H1 (cell line): ENCODE measurements at regions not wholly inside any gene's neighbourhood (a gene's known extent, or its start where the extent isn't known, plus 50 kb on each side); places are given as distances from the start of the nearest gene placed in this dataset.

Experiments
- CTCF ChIA-PET: fragments of 300-600 bp; sonication (Branson Sonifier 250); formaldehyde crosslinking; loops from one replicate; lab custom pipeline; 2021; ENCODE audit not compliant: partially characterized antibody; lab: Charles Lee
- POLR2A ChIA-PET: fragments of 300-600 bp; sonication (Branson Sonifier 250); formaldehyde crosslinking; loops from one replicate; lab custom pipeline; 2021; ENCODE audit warnings: inconsistent platforms; ENCODE audit not compliant: partially characterized antibody; lab: Charles Lee
- DNase-seq, 2 experiments: peaks; one replicate each; pipeline versions ENCODE4 v3.0.0 to v3.0.0-alpha.2; 2010 to 2022; ENCODE audit warnings: low spot score in 2 of 2, low read depth in 1 of 2, mixed read lengths in 1 of 2
- FAIRE-seq: peaks from 2 replicates; lab custom pipeline; 2011; peaks lifted over from hg19 to GRCh38; lab: Jason Lieb, UNC
- H2AFZ ChIP-seq: 2 replicates; pipeline ENCODE4 v1.8.1; 2012; ENCODE audit warnings: low read length, inconsistent platforms
- H2AK5ac ChIP-seq: 2 replicates; pipeline ENCODE4 v1.6.1; 2013; ENCODE audit warnings: low read depth, low read length
- H2BK120ac ChIP-seq: replicated peaks from 2 replicates; pipeline ENCODE3; 2013; ENCODE audit warnings: low read depth, low read length, inconsistent platforms
- H2BK12ac ChIP-seq: 2 replicates; pipeline ENCODE4 v1.6.1; 2013; ENCODE audit warnings: low read depth, low read length
- H2BK15ac ChIP-seq: 2 replicates; pipeline ENCODE4 v1.6.1; 2013; ENCODE audit warnings: low read length
- H2BK20ac ChIP-seq: 2 replicates; pipeline ENCODE4 v1.6.1; 2013; ENCODE audit warnings: low read length
- H2BK5ac ChIP-seq: 2 replicates; pipeline ENCODE4 v1.6.1; 2013; ENCODE audit warnings: low read depth, low read length
- H3K14ac ChIP-seq: 2 replicates; pipeline ENCODE4 v1.6.1; 2013; ENCODE audit warnings: inconsistent platforms; ENCODE audit not compliant: insufficient read length
- H3K18ac ChIP-seq: 2 replicates; pipeline ENCODE4 v1.6.1; 2013; ENCODE audit warnings: low read length; ENCODE audit errors: extremely low read depth
- H3K23ac ChIP-seq: 2 replicates; pipeline ENCODE4 v1.6.1; 2013; ENCODE audit warnings: inconsistent platforms; ENCODE audit not compliant: insufficient read length
- H3K23me2 ChIP-seq: 2 replicates; pipeline ENCODE4 v1.6.1; 2013; ENCODE audit warnings: low read depth, low read length
- H3K27ac ChIP-seq: 2 replicates; pipeline ENCODE4 v1.6.1; 2011; ENCODE audit warnings: low read depth, low read length, inconsistent platforms
- H3K27me3 ChIP-seq, 4 experiments: replicated peaks in 1 of 4; 1 replicate in 1 of 4; 2 replicates in 3 of 4; pipeline versions ENCODE4 v1.6.1 to v1.8.1; 2011 to 2013; ENCODE audit warnings: low read length in 3 of 4, mild to moderate bottlenecking in 3 of 4, inconsistent platforms in 2 of 4, mixed read lengths in 2 of 4, moderate library complexity in 1 of 4; ENCODE audit not compliant: control insufficient read depth in 3 of 4, insufficient read depth in 3 of 4; ENCODE audit errors: extremely low read depth in 1 of 4
- H3K36me3 ChIP-seq, 4 experiments: 2 replicates each; pipeline versions ENCODE4 v1.6.1 to v1.8.1; 2011 to 2013; ENCODE audit warnings: mild to moderate bottlenecking in 4 of 4, low read length in 3 of 4, moderate library complexity in 2 of 4, control low read depth in 1 of 4, inconsistent platforms in 1 of 4; ENCODE audit not compliant: insufficient read depth in 4 of 4, control insufficient read depth in 2 of 4
- H3K4ac ChIP-seq: replicated peaks from 2 replicates; pipeline ENCODE3; 2013; ENCODE audit warnings: low read length, low read depth, mixed read lengths, inconsistent platforms; ENCODE audit not compliant: insufficient read length
- H3K4me1 ChIP-seq, 4 experiments: replicated peaks in 1 of 4; 1 replicate in 1 of 4; 2 replicates in 3 of 4; pipeline versions ENCODE4 v1.6.1 to v1.8.1; 2011 to 2013; ENCODE audit warnings: low read length in 3 of 4, inconsistent platforms in 2 of 4, mixed read lengths in 1 of 4; ENCODE audit not compliant: insufficient read depth in 4 of 4, control insufficient read depth in 3 of 4
- H3K4me2 ChIP-seq, 2 experiments: 2 replicates each; pipeline versions ENCODE4 v1.6.1 to v1.8.1; 2011 to 2013; ENCODE audit warnings: low read depth in 2 of 2, low read length in 2 of 2, control low read depth in 1 of 2, inconsistent platforms in 1 of 2, mild to moderate bottlenecking in 1 of 2; ENCODE audit not compliant: insufficient read depth in 1 of 2
- H3K4me3 ChIP-seq, 4 experiments: fragments of 200-600, 300-600 bp in 1 of 4; sonication (generic), shearing (Covaris generic), sonication (Bioruptor Twin) in 1 of 4; 2 replicates each; pipeline versions ENCODE4 v1.5.1 to v1.8.1; 2011 to 2016; ENCODE audit warnings: low read length in 4 of 4, low read depth in 3 of 4, control low read depth in 2 of 4, inconsistent platforms in 2 of 4, mild to moderate bottlenecking in 2 of 4, mixed read lengths in 1 of 4, moderate library complexity in 1 of 4; ENCODE audit not compliant: insufficient read depth in 2 of 4; ENCODE audit errors: extremely low read depth in 1 of 4
- H3K56ac ChIP-seq: replicated peaks from 2 replicates; pipeline ENCODE3; 2013; ENCODE audit warnings: low read depth, mild to moderate bottlenecking, mixed read lengths, low read length, inconsistent platforms; ENCODE audit not compliant: insufficient read length
- H3K79me1 ChIP-seq: 2 replicates; pipeline ENCODE4 v1.6.1; 2013; ENCODE audit warnings: low read depth, low read length, control low read depth
- H3K79me2 ChIP-seq, 2 experiments: 2 replicates each; pipeline versions ENCODE4 v1.6.1 to v1.8.1; 2012 to 2013; ENCODE audit warnings: low read length in 2 of 2, mild to moderate bottlenecking in 2 of 2, inconsistent platforms in 1 of 2; ENCODE audit not compliant: insufficient read depth in 2 of 2, control insufficient read depth in 1 of 2
- H3K9ac ChIP-seq, 4 experiments: replicated peaks in 1 of 4; 1 replicate in 1 of 4; 2 replicates in 3 of 4; pipeline versions ENCODE4 v1.6.1 to v1.8.1; 2011 to 2013; ENCODE audit warnings: low read depth in 3 of 4, low read length in 3 of 4, control low read depth in 2 of 4, mild to moderate bottlenecking in 2 of 4, moderate library complexity in 2 of 4, inconsistent platforms in 1 of 4; ENCODE audit errors: extremely low read depth in 1 of 4
- H3K9me3 ChIP-seq, 2 experiments: 2 replicates each; pipeline versions ENCODE4 v1.6.1 to v1.8.1; 2012 to 2013; ENCODE audit warnings: mild to moderate bottlenecking in 2 of 2, moderate library complexity in 2 of 2, control low read depth in 1 of 2, inconsistent platforms in 1 of 2, low read depth in 1 of 2, low read length in 1 of 2, mixed read lengths in 1 of 2; ENCODE audit not compliant: insufficient read depth in 2 of 2
- H4K20me1 ChIP-seq, 2 experiments: replicated peaks in 1 of 2; 2 replicates each; pipeline versions ENCODE3 to v1.8.1; 2011 to 2013; ENCODE audit warnings: inconsistent platforms in 2 of 2, low read length in 2 of 2, mild to moderate bottlenecking in 1 of 2; ENCODE audit not compliant: insufficient read depth in 2 of 2, control insufficient read depth in 1 of 2
- H4K5ac ChIP-seq: 2 replicates; pipeline ENCODE4 v1.6.1; 2013; ENCODE audit warnings: low read length, low read depth, mixed read lengths, inconsistent platforms; ENCODE audit not compliant: insufficient read length
- H4K8ac ChIP-seq: 2 replicates; pipeline ENCODE4 v1.8.0; 2013; ENCODE audit warnings: mild to moderate bottlenecking, moderate library complexity, low read length, inconsistent platforms; ENCODE audit not compliant: insufficient read depth; ENCODE audit errors: extremely low read depth
- H4K91ac ChIP-seq: replicated peaks from 2 replicates; pipeline ENCODE3; 2013; ENCODE audit warnings: low read length, mixed read lengths, inconsistent platforms; ENCODE audit not compliant: insufficient read length
- BCL11A ChIP-seq, 2 experiments: IDR thresholded peaks; one replicate each; pipeline ENCODE4 v1.6.1; 2011; ENCODE audit warnings: low read depth in 2 of 2, low read length in 2 of 2, mild to moderate bottlenecking in 2 of 2
- NANOG ChIP-seq: IDR thresholded peaks from 2 replicates; pipeline ENCODE4 v1.6.1; 2011; ENCODE audit warnings: low read length, low read depth, mild to moderate bottlenecking, inconsistent platforms; ENCODE audit not compliant: insufficient read depth, poor library complexity, severe bottlenecking
- POLR2AphosphoS5 ChIP-seq: IDR thresholded peaks from 2 replicates; pipeline ENCODE4 v1.6.1; 2011; ENCODE audit warnings: low read depth, low read length
- WGBS, 2 experiments: shearing (Covaris generic) in 1 of 2; methylation state at CpG; one replicate each; pipeline versions ENCODE4 v1.1.6 to v1.1.7; 2013 to 2015; ENCODE audit warnings: low lambda C conversion rate in 2 of 2, mixed read lengths in 2 of 2, inconsistent platforms in 1 of 2, low coverage in 1 of 2, missing lambda C conversion rate in 1 of 2; ENCODE audit not compliant: insufficient replicate concordance in 2 of 2, insufficient coverage in 1 of 2, insufficient read length in 1 of 2; ENCODE audit errors: extremely low coverage in 1 of 2, missing lambda C conversion rate in 1 of 2; 5-methylcytosine and 5-hydroxymethylcytosine counted together
- TF ChIP-seq, protein P1 (sequence below): IDR thresholded peaks from 2 replicates; pipeline ENCODE4 v1.6.1; 2012; ENCODE audit warnings: low read length, inconsistent platforms

GRCh38 chr1:90386899-90387720 is 330.0 kb downstream of the BARHL2 start:
- H4K5ac ChIP-seq: no peak overlapping the region
- no peaks in the 10 kb centered on the region for H3K79me1 ChIP-seq
- H2BK5ac ChIP-seq: no peak overlapping the region
- no peak overlapping the region for H2BK20ac ChIP-seq
- FAIRE-seq: no peak
- H3K36me3 ChIP-seq: no peaks in the 10 kb centered on the region
- H4K91ac ChIP-seq: no peak overlapping the region
- H2AFZ ChIP-seq: no peak overlapping the region
- H3K18ac ChIP-seq: no peak overlapping the region
- TF ChIP-seq BCL11A (IDR thresholded peaks at IDR 0.05; ENCODE audit: low read depth in 2 of 2, low read length in 2 of 2) (no peak), NANOG (no peak), POLR2AphosphoS5 (no peak)
- TF ChIP-seq, protein P1, sequence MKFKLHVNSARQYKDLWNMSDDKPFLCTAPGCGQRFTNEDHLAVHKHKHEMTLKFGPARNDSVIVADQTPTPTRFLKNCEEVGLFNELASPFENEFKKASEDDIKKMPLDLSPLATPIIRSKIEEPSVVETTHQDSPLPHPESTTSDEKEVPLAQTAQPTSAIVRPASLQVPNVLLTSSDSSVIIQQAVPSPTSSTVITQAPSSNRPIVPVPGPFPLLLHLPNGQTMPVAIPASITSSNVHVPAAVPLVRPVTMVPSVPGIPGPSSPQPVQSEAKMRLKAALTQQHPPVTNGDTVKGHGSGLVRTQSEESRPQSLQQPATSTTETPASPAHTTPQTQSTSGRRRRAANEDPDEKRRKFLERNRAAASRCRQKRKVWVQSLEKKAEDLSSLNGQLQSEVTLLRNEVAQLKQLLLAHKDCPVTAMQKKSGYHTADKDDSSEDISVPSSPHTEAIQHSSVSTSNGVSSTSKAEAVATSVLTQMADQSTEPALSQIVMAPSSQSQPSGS: no peak
- no peak overlapping the region for H3K9ac ChIP-seq
- H4K8ac ChIP-seq: no peak overlapping the region
- H3K4ac ChIP-seq: no peak overlapping the region
- no peak overlapping the region for H3K27ac ChIP-seq
- ChIA-PET POLR2A (no interaction called here), CTCF (interaction anchor here (0.9 to 1.6 kb wide), 8 partner anchors 9 to 253 kb away, joined by 3 to 8 read pairs (median 4); no protein-coding TSS in a partner anchor)
- no peaks in the 10 kb centered on the region for H3K27me3 ChIP-seq
- 90% methylated on average over 3 of the region's 3 CpGs; no CpG with 5 or more reads in 1 of the 2 experiments for WGBS, 2 experiments
- no peak overlapping the region for H3K4me2 ChIP-seq
- no peak overlapping the region for H3K14ac ChIP-seq
- H3K56ac ChIP-seq: no peak overlapping the region
- DNase-seq: no peak
- H3K4me1 ChIP-seq: 0 out of 7 replicates have a peak, but pooled peaks cover 0 to 1% (median 0%) of the 10 kb centered on the region in 4 experiments
- no peak overlapping the region for H2BK15ac ChIP-seq
- no peak overlapping the region for H2BK12ac ChIP-seq
- no peaks in the 10 kb centered on the region for H3K23me2 ChIP-seq
- no peaks in the 10 kb centered on the region for H3K9me3 ChIP-seq
- no peak overlapping the region for H2BK120ac ChIP-seq
- no peaks in the 10 kb centered on the region for H3K79me2 ChIP-seq
- H4K20me1 ChIP-seq: no peaks in the 10 kb centered on the region
- H2AK5ac ChIP-seq: no peak overlapping the region
- H3K4me3 ChIP-seq: no peak overlapping the region
- no peak overlapping the region for H3K23ac ChIP-seq
